ENCODE measurements at regions not wholly inside any gene's neighbourhood (a gene's known extent, or its start where the extent isn't known, plus 50 kb on each side); places are given as distances from the start of the nearest gene placed in this dataset.

DNA sequence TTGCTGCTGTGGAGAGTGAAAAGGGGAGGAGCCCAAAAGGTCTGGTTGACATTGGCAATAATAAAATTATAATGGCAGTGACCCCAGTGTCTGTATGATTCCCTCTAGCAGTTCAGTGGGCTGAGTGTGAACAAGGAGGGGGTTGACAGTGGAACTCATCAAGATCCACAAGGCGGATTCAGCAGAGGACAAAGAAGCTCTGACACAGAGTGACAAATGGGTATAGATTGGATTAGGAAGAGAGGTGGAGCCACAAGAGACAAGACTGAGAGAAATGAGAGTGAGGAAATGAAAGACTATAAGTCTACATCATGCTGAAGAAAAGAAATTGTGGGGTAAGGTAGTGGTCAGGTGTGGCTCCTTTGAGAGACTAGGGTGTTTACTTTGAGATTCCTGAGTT lies 58.9 kb downstream of the CCDC71L start:
- no peak for TF ChIP-seq POLR2A (IDR thresholded peaks at IDR 0.05)
- TF ChIP-seq CTCF (IDR thresholded peaks at IDR 0.05), result no peak
- TF ChIP-seq EP300 (IDR thresholded peaks at IDR 0.05), result no peak
- TF ChIP-seq POLR2AphosphoS5 (IDR thresholded peaks at IDR 0.05), result no peak

All from sigmoid colon (tissue), 4 donors.